Smooth muscle cell (in vitro differentiated cells): ENCODE measurements at regions not wholly inside any gene's neighbourhood (a gene's known extent, or its start where the extent isn't known, plus 50 kb on each side); places are given as distances from the start of the nearest gene placed in this dataset.

Experiments used
- DNase-seq: peaks from one replicate; lab custom pipeline; 2025; ENCODE audit not compliant: unreplicated experiment; lab: John Stamatoyannopoulos, UW
- H2AFZ ChIP-seq: fragments of 200-600 bp; sonication (generic); 2 replicates; pipeline ENCODE4 v1.6.0; 2016; ENCODE audit warnings: antibody characterized with exemption, low read depth, mild to moderate bottlenecking
- H3F3A ChIP-seq: fragments of 200-600 bp; sonication (generic); 2 replicates; pipeline ENCODE4 v1.6.0; 2017; ENCODE audit warnings: antibody characterized with exemption, low read depth
- H3K27ac ChIP-seq: fragments of 200-600 bp; sonication (generic); 2 replicates; pipeline ENCODE4 v1.5.1; 2016; ENCODE audit warnings: low read depth, mild to moderate bottlenecking
- H3K27me3 ChIP-seq: fragments of 200-600 bp; sonication (generic); 2 replicates; pipeline ENCODE4 v1.6.1; 2016; ENCODE audit warnings: low read depth, mild to moderate bottlenecking
- H3K36me3 ChIP-seq: fragments of 200-600 bp; sonication (generic); 2 replicates; pipeline ENCODE4 v1.5.1; 2016; ENCODE audit warnings: low read depth
- H3K4me1 ChIP-seq: fragments of 200-600 bp; sonication (generic); 2 replicates; pipeline ENCODE4 v1.5.1; 2016; ENCODE audit warnings: low read depth
- H3K4me2 ChIP-seq: fragments of 200-600 bp; sonication (generic); 2 replicates; pipeline ENCODE4 v1.6.0; 2016; ENCODE audit warnings: mild to moderate bottlenecking
- H3K4me3 ChIP-seq: fragments of 200-600 bp; sonication (generic); 2 replicates; pipeline ENCODE4 v1.5.1; 2016; ENCODE audit warnings: mild to moderate bottlenecking
- H3K79me2 ChIP-seq: fragments of 200-600 bp; sonication (generic); 2 replicates; pipeline ENCODE4 v1.6.0; 2016; ENCODE audit warnings: low read depth, mild to moderate bottlenecking
- H3K9ac ChIP-seq: fragments of 200-600 bp; sonication (generic); 2 replicates; pipeline ENCODE4 v1.6.0; 2016; ENCODE audit warnings: low read depth
- H3K9me3 ChIP-seq: fragments of 200-600 bp; sonication (generic); replicated peaks from 2 replicates; pipeline ENCODE4 v1.5.1; 2016; ENCODE audit warnings: low read depth
- H4K20me1 ChIP-seq: fragments of 200-600 bp; sonication (generic); 2 replicates; pipeline ENCODE4 v1.6.0; 2016; ENCODE audit warnings: low read depth
- WGBS: methylation state at CpG from one replicate; pipeline ENCODE4 v1.1.7; 2016; ENCODE audit warnings: low lambda C conversion rate; 5-methylcytosine and 5-hydroxymethylcytosine counted together
- TF ChIP-seq, protein P1 (sequence below): fragments of 200-600 bp; sonication (generic); IDR thresholded peaks from 2 replicates; pipeline ENCODE4 v1.5.1; 2017; ENCODE audit warnings: borderline replicate concordance, mild to moderate bottlenecking, antibody characterized with exemption; ENCODE audit not compliant: insufficient read depth, poor library complexity, severe bottlenecking

DNA sequence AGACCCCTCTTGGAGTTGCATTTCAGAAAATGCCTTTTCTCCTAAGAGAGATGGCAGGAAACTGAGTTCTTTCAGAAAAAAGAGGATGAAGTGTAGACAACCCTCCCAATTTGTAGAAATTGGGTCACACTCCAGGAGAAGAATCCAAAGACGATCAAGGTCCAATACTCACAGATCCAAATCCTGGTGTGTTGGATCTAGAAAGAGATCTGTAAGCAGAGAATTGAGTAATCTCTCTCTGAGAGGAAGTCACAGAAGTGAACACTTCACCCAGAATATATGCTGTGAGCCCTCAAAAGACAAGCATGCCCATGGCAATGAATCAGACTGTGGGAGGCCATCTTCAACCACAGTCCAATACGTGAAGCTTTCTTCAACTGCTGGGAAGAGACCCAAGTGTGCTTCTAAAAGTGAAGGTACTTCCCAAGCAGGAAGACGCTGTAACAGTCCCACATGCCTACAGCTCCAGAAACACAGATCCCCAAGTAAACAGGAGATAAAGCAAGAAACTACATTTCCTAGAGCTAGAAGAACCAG, 182.7 kb downstream of the SMC2 start:
- no peaks in the 10 kb centered on the region for H3K27me3 ChIP-seq
- no peak overlapping the region for H3K9ac ChIP-seq
- no peaks in the 10 kb centered on the region for H3K9me3 ChIP-seq
- no peaks in the 10 kb centered on the region for H3K4me1 ChIP-seq
- no peak overlapping the region for H2AFZ ChIP-seq
- DNase-seq = no peak
- H3K79me2 ChIP-seq = no peaks in the 10 kb centered on the region
- H3K36me3 ChIP-seq = no peaks in the 10 kb centered on the region
- H3K27ac ChIP-seq = no peak overlapping the region
- no peak overlapping the region for H3K4me3 ChIP-seq
- WGBS = 70% methylated on average over 3 of the region's 3 CpGs
- no peak overlapping the region for H3K4me2 ChIP-seq
- TF ChIP-seq, protein P1, sequence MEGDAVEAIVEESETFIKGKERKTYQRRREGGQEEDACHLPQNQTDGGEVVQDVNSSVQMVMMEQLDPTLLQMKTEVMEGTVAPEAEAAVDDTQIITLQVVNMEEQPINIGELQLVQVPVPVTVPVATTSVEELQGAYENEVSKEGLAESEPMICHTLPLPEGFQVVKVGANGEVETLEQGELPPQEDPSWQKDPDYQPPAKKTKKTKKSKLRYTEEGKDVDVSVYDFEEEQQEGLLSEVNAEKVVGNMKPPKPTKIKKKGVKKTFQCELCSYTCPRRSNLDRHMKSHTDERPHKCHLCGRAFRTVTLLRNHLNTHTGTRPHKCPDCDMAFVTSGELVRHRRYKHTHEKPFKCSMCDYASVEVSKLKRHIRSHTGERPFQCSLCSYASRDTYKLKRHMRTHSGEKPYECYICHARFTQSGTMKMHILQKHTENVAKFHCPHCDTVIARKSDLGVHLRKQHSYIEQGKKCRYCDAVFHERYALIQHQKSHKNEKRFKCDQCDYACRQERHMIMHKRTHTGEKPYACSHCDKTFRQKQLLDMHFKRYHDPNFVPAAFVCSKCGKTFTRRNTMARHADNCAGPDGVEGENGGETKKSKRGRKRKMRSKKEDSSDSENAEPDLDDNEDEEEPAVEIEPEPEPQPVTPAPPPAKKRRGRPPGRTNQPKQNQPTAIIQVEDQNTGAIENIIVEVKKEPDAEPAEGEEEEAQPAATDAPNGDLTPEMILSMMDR = no peak
- H4K20me1 ChIP-seq = no peaks in the 10 kb centered on the region
- no peaks in the 10 kb centered on the region for H3F3A ChIP-seq

- H3K79me2 ChIP-seq = no peaks in the 10 kb centered on the region
- no peak for DNase-seq
- TF ChIP-seq, protein P1 = no peak
- no peak overlapping the region for H2AFZ ChIP-seq
- WGBS = 89% methylated on average over 2 of the region's 2 CpGs
- no peak overlapping the region for H3K4me2 ChIP-seq
- no peaks in the 10 kb centered on the region for H3K9me3 ChIP-seq
- no peak overlapping the region for H3K27ac ChIP-seq
- no peak overlapping the region for H3K9ac ChIP-seq
- H4K20me1 ChIP-seq = no peaks in the 10 kb centered on the region
- no peaks in the 10 kb centered on the region for H3K27me3 ChIP-seq
- H3K4me1 ChIP-seq = no peaks in the 10 kb centered on the region
- no peaks in the 10 kb centered on the region for H3K36me3 ChIP-seq
- H3K4me3 ChIP-seq = no peak overlapping the region
- no peaks in the 10 kb centered on the region for H3F3A ChIP-seq
These were observed 184.9 kb downstream of the SMC2 start for GRCh38 chr9:104278929-104279496.

- H3K79me2 ChIP-seq = no peaks in the 10 kb centered on the region
- H3K9ac ChIP-seq = no peak overlapping the region
- no peaks in the 10 kb centered on the region for H4K20me1 ChIP-seq
- H3K27ac ChIP-seq = no peak overlapping the region
- H2AFZ ChIP-seq = no peak overlapping the region
- H3K9me3 ChIP-seq = no peaks in the 10 kb centered on the region
- TF ChIP-seq, protein P1 = no peak
- H3K27me3 ChIP-seq = no peaks in the 10 kb centered on the region
- no peaks in the 10 kb centered on the region for H3F3A ChIP-seq
- no peak for DNase-seq
- no peaks in the 10 kb centered on the region for H3K4me1 ChIP-seq
- H3K4me3 ChIP-seq = no peak overlapping the region
- WGBS = 89% methylated on average over 2 of the region's 2 CpGs
- no peaks in the 10 kb centered on the region for H3K36me3 ChIP-seq
- no peak overlapping the region for H3K4me2 ChIP-seq
These were observed 185.5 kb downstream of the SMC2 start for GRCh38 chr9:104279535-104280177.

DNA sequence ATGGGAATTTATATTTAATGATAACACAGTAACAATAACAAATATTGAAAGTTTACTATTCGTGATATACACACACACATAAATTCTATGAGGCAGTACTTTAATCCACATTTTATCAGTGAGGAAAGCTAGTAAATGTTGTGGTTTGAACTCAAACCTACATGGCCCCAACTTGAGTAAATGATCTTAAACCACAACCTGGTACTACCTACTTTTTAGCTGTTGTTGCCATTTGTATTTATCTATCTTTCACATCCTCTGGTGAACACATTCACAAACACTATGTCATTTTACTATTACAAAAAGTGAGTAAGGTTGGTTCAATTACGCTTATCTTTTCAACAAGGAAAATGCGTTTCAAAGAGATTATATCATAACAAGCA, 186.1 kb downstream of the SMC2 start:
- no peaks in the 10 kb centered on the region for H3K79me2 ChIP-seq
- no peaks in the 10 kb centered on the region for H3K27me3 ChIP-seq
- H3K9ac ChIP-seq = no peak overlapping the region
- no peak for DNase-seq
- H3K9me3 ChIP-seq = no peaks in the 10 kb centered on the region
- TF ChIP-seq, protein P1 = no peak
- no peak overlapping the region for H2AFZ ChIP-seq
- no peak overlapping the region for H3K4me2 ChIP-seq
- 70% methylated on average over 3 of the region's 3 CpGs for WGBS
- H3K4me3 ChIP-seq = no peak overlapping the region
- H3K27ac ChIP-seq = no peak overlapping the region
- no peaks in the 10 kb centered on the region for H4K20me1 ChIP-seq
- H3K4me1 ChIP-seq = no peaks in the 10 kb centered on the region
- H3F3A ChIP-seq = no peaks in the 10 kb centered on the region
- H3K36me3 ChIP-seq = no peaks in the 10 kb centered on the region
